ENCODE measurements at regions not wholly inside any gene's neighbourhood (a gene's known extent, or its start where the extent isn't known, plus 50 kb on each side); places are given as distances from the start of the nearest gene placed in this dataset.

DNA sequence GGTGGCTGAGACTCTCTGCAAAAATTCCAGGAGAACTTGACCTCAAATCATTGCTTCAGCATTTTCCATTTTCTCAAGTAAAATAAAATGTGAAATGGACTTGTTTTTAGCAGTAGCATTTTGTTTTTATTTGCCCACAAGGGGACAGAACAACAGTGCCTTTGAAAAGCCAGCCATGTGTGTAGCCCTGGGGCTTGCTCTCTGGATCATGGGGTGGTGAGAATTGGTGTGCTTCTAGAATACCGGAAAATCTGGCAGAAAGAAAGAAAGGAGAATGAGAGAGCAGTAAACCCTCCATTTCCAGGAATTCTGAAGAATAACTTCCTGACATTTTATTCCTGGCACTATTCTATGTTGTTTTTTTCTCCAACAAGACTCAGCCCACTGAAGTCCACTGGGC is 254.7 kb upstream of the MOCS1 start:
- TF ChIP-seq, protein P1, sequence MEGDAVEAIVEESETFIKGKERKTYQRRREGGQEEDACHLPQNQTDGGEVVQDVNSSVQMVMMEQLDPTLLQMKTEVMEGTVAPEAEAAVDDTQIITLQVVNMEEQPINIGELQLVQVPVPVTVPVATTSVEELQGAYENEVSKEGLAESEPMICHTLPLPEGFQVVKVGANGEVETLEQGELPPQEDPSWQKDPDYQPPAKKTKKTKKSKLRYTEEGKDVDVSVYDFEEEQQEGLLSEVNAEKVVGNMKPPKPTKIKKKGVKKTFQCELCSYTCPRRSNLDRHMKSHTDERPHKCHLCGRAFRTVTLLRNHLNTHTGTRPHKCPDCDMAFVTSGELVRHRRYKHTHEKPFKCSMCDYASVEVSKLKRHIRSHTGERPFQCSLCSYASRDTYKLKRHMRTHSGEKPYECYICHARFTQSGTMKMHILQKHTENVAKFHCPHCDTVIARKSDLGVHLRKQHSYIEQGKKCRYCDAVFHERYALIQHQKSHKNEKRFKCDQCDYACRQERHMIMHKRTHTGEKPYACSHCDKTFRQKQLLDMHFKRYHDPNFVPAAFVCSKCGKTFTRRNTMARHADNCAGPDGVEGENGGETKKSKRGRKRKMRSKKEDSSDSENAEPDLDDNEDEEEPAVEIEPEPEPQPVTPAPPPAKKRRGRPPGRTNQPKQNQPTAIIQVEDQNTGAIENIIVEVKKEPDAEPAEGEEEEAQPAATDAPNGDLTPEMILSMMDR (IDR thresholded peaks at IDR 0.05) = no peak
- Histone ChIP-seq H3K4me1 (no peaks in the 10 kb centered on the region), H3K4me3 (ENCODE audit: low read depth, low read length) (no peak overlapping the region), H3K36me3 (ENCODE audit: control insufficient read depth, insufficient read depth, low read length) (no peaks in the 10 kb centered on the region), H2AFZ (no peak overlapping the region), H3K4me2 (ENCODE audit: low read length) (no peak overlapping the region), H3K9ac (no peak overlapping the region), H3K9me3 (ENCODE audit: control insufficient read depth, low read length) (no peaks in the 10 kb centered on the region), H3K27me3 (ENCODE audit: control insufficient read depth, insufficient read depth, low read length) (no peaks in the 10 kb centered on the region), H3K27ac (no peak overlapping the region), H3K79me2 (no peaks in the 10 kb centered on the region)

DNA sequence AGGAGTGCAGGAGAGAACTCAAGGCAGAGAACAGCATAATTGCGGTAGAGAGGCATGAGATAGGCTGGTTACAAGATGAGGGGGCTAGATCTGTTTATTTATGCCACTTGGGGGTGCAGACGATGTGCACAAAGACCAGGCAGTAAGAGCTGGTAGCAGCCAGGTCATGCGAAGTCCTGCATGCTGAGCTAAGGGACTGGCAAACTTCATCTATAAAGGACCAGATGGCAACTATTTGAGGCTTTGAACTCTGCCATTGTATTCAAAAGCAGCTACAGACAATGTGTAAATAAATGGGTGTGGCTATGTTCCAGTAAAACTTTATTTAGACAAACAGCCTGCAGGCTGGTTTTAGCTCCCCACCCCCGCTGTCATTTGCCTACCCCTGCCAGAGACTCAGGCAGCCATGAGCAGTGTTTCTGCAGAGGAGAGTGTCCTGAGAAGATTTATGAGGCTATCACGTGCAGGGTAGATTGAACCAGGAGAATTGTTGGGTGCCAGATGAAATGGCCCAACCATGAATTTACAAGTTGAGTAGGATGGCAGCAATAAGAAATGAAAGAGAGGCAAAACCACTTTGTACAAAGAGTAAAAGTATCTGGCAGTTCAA is 253.4 kb upstream of the MOCS1 start:
- Histone ChIP-seq H3K27me3 (ENCODE audit: control insufficient read depth, insufficient read depth, low read length) (no peaks in the 10 kb centered on the region), H3K4me2 (ENCODE audit: low read length) (no peak overlapping the region), H3K4me3 (ENCODE audit: low read depth, low read length) (no peak overlapping the region), H3K79me2 (no peaks in the 10 kb centered on the region), H3K9ac (no peak overlapping the region), H2AFZ (no peak overlapping the region), H3K27ac (no peak overlapping the region), H3K4me1 (no peaks in the 10 kb centered on the region), H3K9me3 (ENCODE audit: control insufficient read depth, low read length) (no peaks in the 10 kb centered on the region), H3K36me3 (ENCODE audit: control insufficient read depth, insufficient read depth, low read length) (no peaks in the 10 kb centered on the region)
- TF ChIP-seq, protein P1 (IDR thresholded peaks at IDR 0.05) = no peak

DNA sequence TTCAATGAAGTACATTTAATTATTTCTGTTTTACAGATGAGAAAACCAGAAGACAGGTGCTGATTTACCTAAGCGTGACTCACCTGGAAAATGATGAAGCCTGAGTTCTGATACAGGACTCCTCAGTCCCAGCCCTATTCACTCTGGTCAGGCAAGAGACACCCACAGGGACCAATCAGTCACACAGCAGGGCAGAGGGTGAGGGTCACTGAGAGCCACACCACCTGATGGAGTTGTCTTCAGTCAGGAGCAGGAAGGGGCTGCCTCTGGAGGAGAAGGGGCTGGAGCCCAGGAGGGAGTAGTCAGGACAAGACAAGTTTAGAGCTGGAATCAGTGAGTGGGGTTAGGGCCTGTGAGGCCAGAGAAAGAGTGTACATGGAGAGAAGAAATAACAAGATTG is 251.2 kb upstream of the MOCS1 start:
- Histone ChIP-seq H3K9me3 (ENCODE audit: control insufficient read depth, low read length) (no peaks in the 10 kb centered on the region), H3K4me2 (ENCODE audit: low read length) (no peak overlapping the region), H3K36me3 (ENCODE audit: control insufficient read depth, insufficient read depth, low read length) (no peaks in the 10 kb centered on the region), H3K9ac (no peak overlapping the region), H3K4me1 (no peaks in the 10 kb centered on the region), H3K4me3 (ENCODE audit: low read depth, low read length) (no peak overlapping the region), H3K79me2 (no peaks in the 10 kb centered on the region), H3K27me3 (ENCODE audit: control insufficient read depth, insufficient read depth, low read length) (no peaks in the 10 kb centered on the region), H3K27ac (no peak overlapping the region), H2AFZ (no peak overlapping the region)
- TF ChIP-seq, protein P1 (IDR thresholded peaks at IDR 0.05) = no peak

DNA sequence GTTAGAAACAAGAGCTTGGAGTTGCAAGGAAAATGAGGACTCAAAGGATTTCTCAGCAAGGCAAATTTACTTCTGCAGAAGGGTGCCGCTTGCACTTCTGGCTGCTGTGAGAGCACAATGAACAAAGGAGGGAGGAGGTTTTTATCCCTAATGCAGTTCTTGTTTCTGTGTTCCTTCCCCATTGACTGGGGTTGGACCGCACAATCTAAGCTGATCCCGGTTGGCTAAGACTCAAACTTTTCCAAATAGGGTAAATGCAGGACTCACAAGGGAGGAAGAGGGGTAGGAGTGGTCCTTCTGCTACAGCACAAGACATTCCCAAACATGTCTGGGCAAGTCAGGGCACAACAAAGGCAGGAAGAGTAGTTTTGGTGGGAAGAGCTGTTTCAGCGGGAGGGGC is 249.6 kb upstream of the MOCS1 start:
- Histone ChIP-seq H3K9ac (no peak overlapping the region), H3K9me3 (ENCODE audit: control insufficient read depth, low read length) (no peaks in the 10 kb centered on the region), H3K27me3 (ENCODE audit: control insufficient read depth, insufficient read depth, low read length) (no peaks in the 10 kb centered on the region), H3K4me2 (ENCODE audit: low read length) (no peak overlapping the region), H3K79me2 (no peaks in the 10 kb centered on the region), H3K4me3 (ENCODE audit: low read depth, low read length) (no peak overlapping the region), H2AFZ (no peak overlapping the region), H3K27ac (no peak overlapping the region), H3K4me1 (no peaks in the 10 kb centered on the region), H3K36me3 (ENCODE audit: control insufficient read depth, insufficient read depth, low read length) (no peaks in the 10 kb centered on the region)
- TF ChIP-seq, protein P1 (IDR thresholded peaks at IDR 0.05) = no peak

DNA sequence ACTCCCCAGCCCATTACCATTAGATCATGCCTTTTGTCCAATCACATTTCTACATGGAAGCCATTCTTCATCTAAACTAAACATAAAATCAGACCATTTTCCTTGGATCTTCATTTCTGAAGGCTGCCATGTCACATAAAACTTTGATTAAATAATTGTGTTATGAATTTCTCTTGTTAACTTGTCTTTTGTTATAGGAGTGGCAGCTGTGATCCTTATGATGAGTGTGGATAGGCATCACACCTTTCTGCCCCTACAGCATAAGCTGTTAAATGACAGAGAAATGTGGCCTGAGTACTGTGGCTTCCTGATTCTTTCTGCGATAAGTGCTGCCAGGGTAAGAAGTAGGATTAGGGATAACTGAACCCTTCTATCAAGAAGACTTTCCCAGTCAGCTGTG is 247.1 kb upstream of the MOCS1 start:
- Histone ChIP-seq H3K4me3 (ENCODE audit: low read depth, low read length) (no peak overlapping the region), H3K4me2 (ENCODE audit: low read length) (no peak overlapping the region), H3K4me1 (no peaks in the 10 kb centered on the region), H3K9ac (no peak overlapping the region), H3K9me3 (ENCODE audit: control insufficient read depth, low read length) (no peaks in the 10 kb centered on the region), H2AFZ (no peak overlapping the region), H3K27ac (no peak overlapping the region), H3K36me3 (ENCODE audit: control insufficient read depth, insufficient read depth, low read length) (no peaks in the 10 kb centered on the region), H3K79me2 (no peaks in the 10 kb centered on the region), H3K27me3 (ENCODE audit: control insufficient read depth, insufficient read depth, low read length) (no peaks in the 10 kb centered on the region)
- TF ChIP-seq, protein P1 (IDR thresholded peaks at IDR 0.05) = no peak

Measured in parathyroid adenoma (tissue), 2 donors.